Activated T-cell treated with anti-CD3 and anti-CD28 coated beads, Interleukin-2, amount 50 U/mL, for 4 hours (primary cell): ENCODE measurements at regions not wholly inside any gene's neighbourhood (a gene's known extent, or its start where the extent isn't known, plus 50 kb on each side); places are given as distances from the start of the nearest gene placed in this dataset.

Source experiments
- ATAC-seq, 2 donors: fragments of 200-7000 bp; cut with Tn5 transposase; one replicate each; pipeline ENCODE4 v1.10.0; 2021
- DNase-seq: peaks from one replicate; pipeline ENCODE4 v3.0.0-alpha.2; 2020
- H3K27me3 Mint-ChIP-seq: one replicate; pipeline ENCODE4 v1.8.0; 2021; ENCODE audit warnings: low read depth, mixed read lengths
- H3K36me3 Mint-ChIP-seq: one replicate; pipeline ENCODE4 v1.8.0; 2022; ENCODE audit warnings: mixed read lengths; ENCODE audit not compliant: insufficient read depth
- H3K4me1 Mint-ChIP-seq: one replicate; pipeline ENCODE4 v1.8.0; 2021; ENCODE audit warnings: low read depth, mixed read lengths
- H3K4me3 Mint-ChIP-seq: one replicate; pipeline ENCODE4 v1.8.0; 2021; ENCODE audit warnings: mild to moderate bottlenecking, moderate library complexity, mixed read lengths
- H3K9me3 Mint-ChIP-seq: one replicate; pipeline ENCODE4 v1.8.0; 2021; ENCODE audit warnings: mixed read lengths

DNA sequence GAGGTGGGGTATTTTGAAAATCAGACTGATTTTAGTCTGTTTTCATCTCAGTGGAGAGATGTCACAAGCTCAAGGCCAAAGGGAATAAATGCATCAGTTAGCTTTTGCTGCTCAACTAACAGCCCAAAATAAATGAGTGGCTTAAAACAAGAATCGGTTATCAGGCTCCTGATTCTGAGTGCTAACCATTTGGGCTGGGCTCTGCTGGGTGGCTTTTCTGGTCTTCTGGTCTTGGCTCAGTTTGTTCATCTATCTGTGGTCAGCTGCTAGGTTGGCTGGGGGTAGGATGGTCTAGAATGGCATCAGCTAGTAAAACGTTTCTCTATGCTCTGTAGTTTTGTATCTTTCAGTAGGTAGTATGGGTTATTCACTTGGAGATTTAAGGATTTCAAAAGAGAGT lies 357.5 kb upstream of the JAG1 start:
- H3K9me3 Mint-ChIP-seq = peaks cover 13% of the 10 kb centered on the region
- no peaks in the 10 kb centered on the region for H3K4me1 Mint-ChIP-seq

DNA sequence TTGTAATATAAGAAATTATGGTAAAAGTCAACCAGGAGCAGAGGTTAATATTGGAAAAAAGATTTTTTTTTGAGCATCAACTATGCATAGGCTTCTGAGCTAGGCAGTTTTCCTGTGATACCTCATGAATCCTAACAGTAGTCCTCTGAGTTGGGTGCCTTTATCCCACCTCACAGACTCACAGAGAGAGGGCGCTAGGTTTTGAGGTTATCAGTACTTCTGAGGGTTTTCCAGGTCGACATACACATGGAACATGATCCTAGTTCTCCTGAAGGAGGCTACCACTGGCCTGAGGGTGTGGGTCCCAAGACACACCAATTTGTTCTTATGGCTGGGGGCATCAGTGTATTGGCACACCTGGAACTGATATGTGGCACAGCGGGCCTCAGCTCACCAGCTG lies 358.8 kb upstream of the JAG1 start:
- Mint-ChIP-seq H3K9me3 (peaks cover 16% of the 10 kb centered on the region), H3K4me1 (no peaks in the 10 kb centered on the region), H3K4me3 (no peak overlapping the region), H3K27me3 (no peaks in the 10 kb centered on the region), H3K36me3 (no peaks in the 10 kb centered on the region)
- ATAC-seq = no peak
- DNase-seq = no peak

More for the DNA sequence above, 357.5 kb upstream of the JAG1 start:
- DNase-seq (no peak), ATAC-seq (no peak)
- H3K27me3 Mint-ChIP-seq = no peaks in the 10 kb centered on the region
- no peak overlapping the region for H3K4me3 Mint-ChIP-seq
- H3K36me3 Mint-ChIP-seq = no peaks in the 10 kb centered on the region

DNA sequence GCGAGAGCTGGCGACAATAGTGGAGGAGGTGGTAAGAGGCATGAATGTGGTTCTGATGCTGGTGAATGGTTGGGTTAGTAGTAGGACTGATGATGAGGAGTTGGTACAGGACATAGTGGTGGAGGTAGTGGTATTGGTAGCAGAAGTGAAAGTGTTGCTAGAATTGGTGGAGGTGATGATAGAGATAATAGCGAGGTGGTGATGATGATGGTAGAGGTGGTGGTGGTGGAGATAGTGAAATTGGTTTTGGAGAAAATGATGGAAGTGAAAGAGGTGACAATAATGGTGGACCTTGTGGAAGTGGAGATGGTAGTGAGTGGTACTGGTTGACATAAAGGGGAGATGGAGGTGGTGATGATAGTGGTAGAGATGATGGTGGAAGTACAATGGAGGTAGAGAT lies 360.2 kb upstream of the JAG1 start:
- Mint-ChIP-seq H3K4me1 (no peaks in the 10 kb centered on the region), H3K36me3 (no peaks in the 10 kb centered on the region), H3K4me3 (no peak overlapping the region), H3K27me3 (no peaks in the 10 kb centered on the region), H3K9me3 (peaks cover 16% of the 10 kb centered on the region)
- no peak for DNase-seq
- no peak for ATAC-seq

DNA sequence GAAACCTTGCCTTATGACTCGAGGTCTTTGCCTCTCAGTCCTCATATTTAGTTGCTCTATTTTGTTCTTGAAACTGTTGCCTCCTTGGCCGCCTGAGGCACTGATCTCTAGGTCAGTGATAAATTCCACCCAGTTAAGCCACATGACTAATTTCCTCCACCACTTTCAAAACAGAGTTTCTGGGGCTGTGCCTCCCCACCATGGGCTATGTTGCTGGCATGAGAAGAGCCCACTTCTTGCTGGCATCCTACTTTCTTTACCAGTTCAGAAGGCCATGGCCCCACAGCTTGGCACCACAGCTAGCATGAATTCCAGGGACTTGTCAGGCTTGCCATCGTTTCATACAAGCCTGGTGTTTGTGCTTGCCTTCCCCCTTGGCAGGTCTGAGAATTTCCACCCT lies 361.4 kb upstream of the JAG1 start:
- Mint-ChIP-seq H3K9me3 (peaks cover 16% of the 10 kb centered on the region), H3K4me1 (no peaks in the 10 kb centered on the region), H3K4me3 (no peak overlapping the region), H3K36me3 (no peaks in the 10 kb centered on the region), H3K27me3 (no peaks in the 10 kb centered on the region)
- ATAC-seq (no peak), DNase-seq (no peak)

DNA sequence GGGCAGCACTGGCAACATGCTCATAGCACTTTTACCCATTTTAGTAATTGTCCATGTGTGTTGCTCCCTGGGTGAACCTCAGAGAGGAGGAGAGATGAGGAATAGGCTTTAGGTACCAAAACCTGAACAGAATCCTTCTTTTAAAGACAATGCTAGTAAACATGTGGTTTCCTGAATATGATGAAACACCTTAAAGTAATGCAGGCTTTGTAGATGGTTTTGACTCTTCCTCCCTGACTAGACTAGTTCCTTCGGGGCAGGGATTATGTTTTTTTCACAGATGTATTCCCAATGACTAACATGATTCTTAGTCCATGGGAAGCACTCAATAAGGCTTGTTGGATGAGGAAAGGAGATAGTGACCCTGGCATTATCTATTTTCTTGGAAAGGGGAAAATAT lies 367.6 kb upstream of the JAG1 start:
- no peaks in the 10 kb centered on the region for H3K36me3 Mint-ChIP-seq
- ATAC-seq = no peak
- no peak overlapping the region for H3K4me3 Mint-ChIP-seq
- DNase-seq = no peak
- H3K27me3 Mint-ChIP-seq = no peaks in the 10 kb centered on the region
- H3K4me1 Mint-ChIP-seq = no peaks in the 10 kb centered on the region
- H3K9me3 Mint-ChIP-seq = peaks cover 4% of the 10 kb centered on the region

- no peaks in the 10 kb centered on the region for H3K4me1 Mint-ChIP-seq
- H3K4me3 Mint-ChIP-seq = no peak overlapping the region
- ATAC-seq (no peak), DNase-seq (no peak)
- H3K9me3 Mint-ChIP-seq = no peaks in the 10 kb centered on the region
- no peaks in the 10 kb centered on the region for H3K36me3 Mint-ChIP-seq
- H3K27me3 Mint-ChIP-seq = no peaks in the 10 kb centered on the region
These were observed 369.2 kb upstream of the JAG1 start for GRCh38 chr20:11043001-11043400.

- Mint-ChIP-seq H3K27me3 (no peaks in the 10 kb centered on the region), H3K4me1 (no peaks in the 10 kb centered on the region), H3K36me3 (no peaks in the 10 kb centered on the region), H3K4me3 (no peak overlapping the region), H3K9me3 (no peaks in the 10 kb centered on the region)
- ATAC-seq = no peak
- DNase-seq = no peak
These were observed 370.8 kb upstream of the JAG1 start for GRCh38 chr20:11044561-11044960.

- no peaks in the 10 kb centered on the region for H3K4me1 Mint-ChIP-seq
- H3K4me3 Mint-ChIP-seq = no peak overlapping the region
- H3K36me3 Mint-ChIP-seq = no peaks in the 10 kb centered on the region
- DNase-seq (no peak), ATAC-seq (no peak)
- H3K27me3 Mint-ChIP-seq = no peaks in the 10 kb centered on the region
- H3K9me3 Mint-ChIP-seq = no peaks in the 10 kb centered on the region
These were observed 371.8 kb upstream of the JAG1 start for GRCh38 chr20:11045412-11046175.

GRCh38 chr20:11047559-11047958 lies 373.8 kb upstream of the JAG1 start:
- no peaks in the 10 kb centered on the region for H3K27me3 Mint-ChIP-seq
- ATAC-seq (no peak), DNase-seq (no peak)
- H3K4me3 Mint-ChIP-seq = no peak overlapping the region
- no peaks in the 10 kb centered on the region for H3K4me1 Mint-ChIP-seq
- H3K9me3 Mint-ChIP-seq = no peaks in the 10 kb centered on the region
- no peaks in the 10 kb centered on the region for H3K36me3 Mint-ChIP-seq

- Mint-ChIP-seq H3K4me1 (no peaks in the 10 kb centered on the region), H3K36me3 (no peaks in the 10 kb centered on the region), H3K9me3 (peaks cover 3% of the 10 kb centered on the region), H3K4me3 (no peak overlapping the region), H3K27me3 (no peaks in the 10 kb centered on the region)
- DNase-seq (no peak), ATAC-seq (no peak)
These were observed 374.9 kb upstream of the JAG1 start for GRCh38 chr20:11048739-11049138.

GRCh38 chr20:11050350-11050749 lies 376.6 kb upstream of the JAG1 start:
- Mint-ChIP-seq H3K27me3 (no peaks in the 10 kb centered on the region), H3K4me3 (no peak overlapping the region), H3K4me1 (no peaks in the 10 kb centered on the region), H3K9me3 (peaks cover 3% of the 10 kb centered on the region), H3K36me3 (no peaks in the 10 kb centered on the region)
- ATAC-seq (no peak), DNase-seq (no peak)

DNA sequence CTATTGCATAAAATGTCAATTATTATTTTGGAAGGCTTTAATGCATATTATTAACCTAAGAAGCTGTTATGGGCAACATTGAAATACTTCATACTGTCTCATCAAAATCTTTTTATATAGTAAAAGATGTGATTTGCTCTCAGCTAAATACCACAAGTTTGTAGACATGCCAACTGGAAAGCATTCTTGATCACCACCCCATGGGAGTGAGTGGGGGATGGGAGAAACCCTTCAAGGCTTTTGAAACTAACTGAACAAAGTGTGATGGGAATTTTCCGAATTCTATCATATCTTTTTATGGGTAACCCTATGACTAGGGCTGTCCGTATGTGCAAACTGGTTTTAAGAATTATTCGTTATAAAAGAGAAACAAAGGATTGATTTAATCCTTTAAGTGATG lies 377.3 kb upstream of the JAG1 start:
- Mint-ChIP-seq H3K9me3 (peaks cover 3% of the 10 kb centered on the region), H3K36me3 (no peaks in the 10 kb centered on the region), H3K4me1 (no peaks in the 10 kb centered on the region), H3K27me3 (no peaks in the 10 kb centered on the region), H3K4me3 (no peak overlapping the region)
- ATAC-seq = no peak
- no peak for DNase-seq

DNA sequence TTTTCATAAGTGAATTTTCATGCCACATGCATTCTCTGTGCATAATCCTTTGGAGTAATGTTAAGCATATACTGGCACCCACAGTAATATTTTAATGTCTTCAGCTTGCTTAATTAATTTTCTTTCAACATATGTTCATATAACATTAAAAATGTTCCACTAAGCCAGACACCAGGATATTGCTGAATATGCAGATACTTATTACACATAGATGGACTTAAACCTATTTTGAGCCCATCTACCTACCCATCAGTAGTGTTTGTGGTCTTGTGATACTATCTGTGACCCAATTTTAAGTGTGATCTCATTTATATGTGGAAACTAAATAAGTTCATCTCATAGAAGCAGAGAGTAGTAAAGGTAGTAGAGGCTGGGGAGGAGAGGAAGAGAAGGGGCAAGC lies 379.5 kb upstream of the JAG1 start:
- Mint-ChIP-seq H3K9me3 (peaks cover 3% of the 10 kb centered on the region), H3K27me3 (no peaks in the 10 kb centered on the region), H3K4me3 (no peak overlapping the region), H3K36me3 (no peaks in the 10 kb centered on the region), H3K4me1 (no peaks in the 10 kb centered on the region)
- DNase-seq (no peak), ATAC-seq (no peak)

GRCh38 chr20:11054266-11054993 lies 380.6 kb upstream of the JAG1 start:
- Mint-ChIP-seq H3K36me3 (no peaks in the 10 kb centered on the region), H3K4me3 (no peak overlapping the region), H3K9me3 (peaks cover 3% of the 10 kb centered on the region), H3K27me3 (no peaks in the 10 kb centered on the region), H3K4me1 (no peaks in the 10 kb centered on the region)
- ATAC-seq = no peak
- no peak for DNase-seq

DNA sequence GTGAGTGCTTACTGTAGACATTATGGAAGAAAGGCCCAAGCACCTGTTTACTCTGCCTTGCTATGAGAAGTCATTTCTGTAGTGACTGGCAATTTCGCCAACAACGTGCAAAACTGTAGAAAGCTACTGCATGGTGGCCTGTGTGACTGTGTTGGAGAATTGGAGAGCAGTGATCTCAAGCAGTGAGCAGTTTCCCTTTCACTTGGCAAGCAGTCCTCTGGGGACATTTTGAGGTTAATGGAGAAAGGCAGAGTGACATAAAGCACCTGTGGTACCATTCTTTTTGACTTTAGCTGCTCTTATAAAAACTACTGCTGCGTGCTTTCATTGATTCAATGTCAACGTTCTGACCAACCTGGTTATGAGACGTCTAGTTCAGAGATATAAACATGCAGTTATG lies 382.6 kb upstream of the JAG1 start:
- DNase-seq (no peak), ATAC-seq (no peak)
- Mint-ChIP-seq H3K36me3 (no peaks in the 10 kb centered on the region), H3K4me1 (no peaks in the 10 kb centered on the region), H3K4me3 (no peak overlapping the region), H3K27me3 (no peaks in the 10 kb centered on the region), H3K9me3 (peaks cover 3% of the 10 kb centered on the region)
